ENCODE measurements at regions not wholly inside any gene's neighbourhood (a gene's known extent, or its start where the extent isn't known, plus 50 kb on each side); places are given as distances from the start of the nearest gene placed in this dataset.

GRCh38 chr7:106965108-106965507 lies 79.4 kb upstream of the PRKAR2B start:
- Histone ChIP-seq H3K27ac (ENCODE audit: low read length) (no peak overlapping the region), H3K27me3 (ENCODE audit: control insufficient read depth, insufficient read depth, low read length) (no peaks in the 10 kb centered on the region), H3K4me1 (ENCODE audit: control insufficient read depth, insufficient read depth, low read length) (no peaks in the 10 kb centered on the region), H3K36me3 (ENCODE audit: control insufficient read depth, insufficient read depth, low read length) (no peaks in the 10 kb centered on the region), H3K4me3 (ENCODE audit: low read length) (no peak overlapping the region), H3K9me3 (ENCODE audit: control insufficient read depth, insufficient read depth, low read length) (no peaks in the 10 kb centered on the region)
- DNase-seq, result no peak
- TF ChIP-seq CTCF (IDR thresholded peaks at IDR 0.05), result no peak
- no peaks in the 10 kb centered on the region for H3K9me3 Mint-ChIP-seq
- H3K27ac Mint-ChIP-seq, result no peak overlapping the region
- 69% methylated on average over 1 of the region's 1 CpG for WGBS (ENCODE audit: insufficient coverage)
- no peak overlapping the region for H3K4me3 Mint-ChIP-seq
- no peaks in the 10 kb centered on the region for H3K36me3 Mint-ChIP-seq
- ATAC-seq, result no peak
- H3K4me1 Mint-ChIP-seq, result no peaks in the 10 kb centered on the region
- intact Hi-C loops (cut with micrococcal nuclease), result no loop called here
- H3K27me3 Mint-ChIP-seq (ENCODE audit: low read depth in 2 of 2), result peaks cover 4 to 16% of the 10 kb centered on the region in 2 donors

DNA sequence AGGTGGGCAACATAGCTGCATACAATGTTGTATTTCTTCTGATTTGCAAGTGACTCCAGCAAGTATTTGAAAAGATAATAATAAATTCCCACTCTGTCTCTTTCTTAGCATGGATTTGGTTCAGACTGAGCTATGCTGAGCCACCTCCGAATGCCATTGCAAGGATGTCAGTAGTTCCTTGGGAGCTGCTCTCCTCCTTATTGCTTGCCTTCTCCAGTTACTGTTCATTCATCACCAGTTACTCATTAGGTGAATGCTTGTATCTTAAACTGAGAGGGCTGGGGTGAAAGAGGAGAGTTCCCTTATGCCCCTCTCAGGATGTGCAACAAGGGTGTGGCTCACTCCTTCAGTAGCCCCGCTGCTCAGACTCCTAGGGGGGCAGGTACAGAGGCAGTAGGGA lies 78.4 kb upstream of the PRKAR2B start:
- Histone ChIP-seq H3K9me3 (ENCODE audit: control insufficient read depth, insufficient read depth, low read length) (no peaks in the 10 kb centered on the region), H3K27me3 (ENCODE audit: control insufficient read depth, insufficient read depth, low read length) (no peaks in the 10 kb centered on the region), H3K36me3 (ENCODE audit: control insufficient read depth, insufficient read depth, low read length) (no peaks in the 10 kb centered on the region), H3K27ac (ENCODE audit: low read length) (no peak overlapping the region), H3K4me3 (ENCODE audit: low read length) (no peak overlapping the region), H3K4me1 (ENCODE audit: control insufficient read depth, insufficient read depth, low read length) (no peaks in the 10 kb centered on the region)
- H3K9me3 Mint-ChIP-seq, result no peaks in the 10 kb centered on the region
- H3K4me1 Mint-ChIP-seq, result no peaks in the 10 kb centered on the region
- H3K27ac Mint-ChIP-seq, result no peak overlapping the region
- ATAC-seq (no peak), DNase-seq (no peak)
- no peak overlapping the region for H3K4me3 Mint-ChIP-seq
- no peaks in the 10 kb centered on the region for H3K36me3 Mint-ChIP-seq
- WGBS (ENCODE audit: insufficient coverage), result 85% methylated on average over 2 of the region's 2 CpGs
- TF ChIP-seq CTCF (IDR thresholded peaks at IDR 0.05), result no peak
- peaks cover 4 to 16% of the 10 kb centered on the region in 2 donors for H3K27me3 Mint-ChIP-seq (ENCODE audit: low read depth in 2 of 2)
- intact Hi-C loops (cut with micrococcal nuclease), result no loop called here

DNA sequence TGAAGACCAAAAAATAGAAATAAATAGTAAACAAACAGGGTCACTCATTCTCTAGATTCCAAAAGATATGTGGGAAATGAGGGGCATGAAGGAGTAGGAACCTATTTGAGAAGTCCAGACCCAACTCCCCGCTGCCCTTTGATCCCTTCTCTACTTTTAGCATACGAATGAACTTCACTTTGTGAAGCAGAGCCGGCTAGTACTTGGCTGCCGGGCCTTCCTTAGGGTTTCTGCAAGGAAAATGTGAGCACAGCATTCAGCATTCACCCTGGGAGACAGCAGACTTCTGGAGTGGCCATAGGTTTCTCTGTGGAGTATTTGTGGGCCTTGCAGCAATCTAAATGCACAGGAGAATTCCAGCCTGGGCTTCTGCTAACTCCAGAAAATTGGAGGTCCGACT lies 76.3 kb upstream of the PRKAR2B start:
- H3K27ac ChIP-seq (ENCODE audit: low read length), result no peak overlapping the region
- peaks cover 4 to 16% of the 10 kb centered on the region in 2 donors for H3K27me3 Mint-ChIP-seq (ENCODE audit: low read depth in 2 of 2)
- WGBS (ENCODE audit: insufficient coverage), result 93% methylated on average over 5 of the region's 5 CpGs
- no peak overlapping the region for H3K4me3 ChIP-seq (ENCODE audit: low read length)
- H3K4me3 Mint-ChIP-seq, result no peak overlapping the region
- no peak for DNase-seq
- intact Hi-C loops (cut with micrococcal nuclease), result no loop called here
- no peak overlapping the region for H3K27ac Mint-ChIP-seq
- no peak for ATAC-seq
- no peaks in the 10 kb centered on the region for H3K4me1 Mint-ChIP-seq
- no peaks in the 10 kb centered on the region for H3K27me3 ChIP-seq (ENCODE audit: control insufficient read depth, insufficient read depth, low read length)
- H3K4me1 ChIP-seq (ENCODE audit: control insufficient read depth, insufficient read depth, low read length), result no peaks in the 10 kb centered on the region
- no peaks in the 10 kb centered on the region for H3K36me3 ChIP-seq (ENCODE audit: control insufficient read depth, insufficient read depth, low read length)
- H3K9me3 Mint-ChIP-seq, result no peaks in the 10 kb centered on the region
- H3K36me3 Mint-ChIP-seq, result no peaks in the 10 kb centered on the region
- TF ChIP-seq CTCF (IDR thresholded peaks at IDR 0.05), result no peak
- no peaks in the 10 kb centered on the region for H3K9me3 ChIP-seq (ENCODE audit: control insufficient read depth, insufficient read depth, low read length)
